Fibroblast of lung (primary cell): ENCODE measurements at regions not wholly inside any gene's neighbourhood (a gene's known extent, or its start where the extent isn't known, plus 50 kb on each side); places are given as distances from the start of the nearest gene placed in this dataset.
"Not testable (repeated sequence)": the region's sequence is repeated elsewhere in the genome, so short reads cannot be mapped to it uniquely, and the experiment has no call there.

Experiments used
- CTCF ChIP-seq, 2 donors: IDR thresholded peaks in 1 of 2; conservative IDR thresholded peaks in 1 of 2; 1 replicate in 1 of 2; 2 replicates in 1 of 2; pipeline ENCODE4 v1.5.1; 2011 to 2012; ENCODE audit warnings: low read length in 2 of 2, control low read depth in 1 of 2, inconsistent platforms in 1 of 2, low read depth in 1 of 2, mild to moderate bottlenecking in 1 of 2
- EZH2 ChIP-seq: IDR thresholded peaks from 2 replicates; pipeline ENCODE4 v1.5.1; 2012; ENCODE audit warnings: low read length, control low read depth, mild to moderate bottlenecking; ENCODE audit errors: missing control alignments

DNA sequence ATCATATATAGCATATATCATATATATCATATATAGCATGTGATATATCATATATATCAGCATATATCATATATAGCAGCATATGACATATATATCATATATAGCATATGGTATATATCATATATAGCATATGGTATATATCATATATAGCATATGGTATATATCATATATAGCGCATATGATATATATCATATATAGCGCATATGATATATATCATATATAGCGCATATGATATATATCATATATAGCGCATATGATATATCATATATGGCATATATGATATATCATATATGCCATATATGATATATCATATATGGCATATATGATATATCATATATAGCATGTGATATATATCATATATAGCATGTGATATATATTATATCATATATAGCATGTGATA, 680.4 kb upstream of the HS3ST1 start:
- TF ChIP-seq EZH2; CTCF (conservative IDR thresholded peaks at IDR 0.05 in 1 of 2, IDR thresholded peaks at IDR 0.05 in 1 of 2; ENCODE audit: low read depth in 1 of 2, low read length in 2 of 2): not testable (repeated sequence)
